Astrocyte of the spinal cord (primary cell): ENCODE measurements at regions not wholly inside any gene's neighbourhood (a gene's known extent, or its start where the extent isn't known, plus 50 kb on each side); places are given as distances from the start of the nearest gene placed in this dataset.
"Not testable (repeated sequence)": the region's sequence is repeated elsewhere in the genome, so short reads cannot be mapped to it uniquely, and the experiment has no call there.

Experiments used
- DNase-seq: peaks from one replicate; pipeline ENCODE4 v3.0.0; 2011; ENCODE audit warnings: low read depth, low spot score
- H3K4me3 ChIP-seq: 2 replicates; pipeline ENCODE4 v1.5.1; 2011; ENCODE audit warnings: low read depth, mild to moderate bottlenecking, low read length, moderate library complexity
- in situ Hi-C: cut with HindIII; loops from 2 replicates; pipeline ENCODE4 v1.10.0; 2017; ENCODE audit warnings: low sequenced_read_pairs
- TF ChIP-seq, protein P1 (sequence below): IDR thresholded peaks from 2 replicates; pipeline ENCODE4 v1.5.1; 2012; ENCODE audit warnings: low read depth, mild to moderate bottlenecking, low read length, inconsistent platforms

DNA sequence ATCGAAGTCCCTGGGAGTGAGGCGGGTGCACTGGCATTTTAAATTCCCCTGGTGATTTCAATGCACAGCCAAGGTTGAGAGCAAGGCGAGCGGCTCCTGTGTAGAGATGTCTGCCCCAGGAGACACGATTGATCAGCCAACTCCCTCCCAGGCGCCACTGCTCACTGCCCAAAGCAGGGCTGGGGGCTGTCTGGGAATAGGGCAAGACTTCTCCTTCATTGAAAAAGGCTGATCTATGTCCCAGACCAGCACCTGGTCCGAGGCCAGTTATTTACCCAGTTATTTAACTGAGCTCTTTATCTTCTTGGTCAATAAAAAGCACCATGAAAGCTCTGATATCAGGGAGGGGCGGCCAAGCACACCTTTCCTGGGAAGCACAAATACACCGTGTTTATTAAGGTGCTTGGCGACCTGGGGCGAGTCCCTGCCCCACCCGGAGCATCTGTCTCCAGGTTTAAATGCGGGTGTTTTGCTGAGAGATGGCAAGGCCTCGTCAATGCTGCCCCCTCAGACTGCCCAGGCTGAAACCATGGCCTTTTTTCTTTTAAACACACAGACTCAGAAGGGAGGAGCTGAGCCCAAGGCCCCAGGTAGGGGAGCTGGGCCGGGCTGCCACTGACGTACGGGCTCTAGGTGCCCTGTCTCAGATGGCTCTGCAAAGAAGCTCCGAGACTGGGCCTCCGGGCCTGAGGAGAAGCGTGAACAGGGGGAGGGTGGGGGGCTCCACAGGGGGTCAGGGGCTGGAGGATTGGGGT, 73.9 kb upstream of the HPCAL1 start:
- TF ChIP-seq, protein P1, sequence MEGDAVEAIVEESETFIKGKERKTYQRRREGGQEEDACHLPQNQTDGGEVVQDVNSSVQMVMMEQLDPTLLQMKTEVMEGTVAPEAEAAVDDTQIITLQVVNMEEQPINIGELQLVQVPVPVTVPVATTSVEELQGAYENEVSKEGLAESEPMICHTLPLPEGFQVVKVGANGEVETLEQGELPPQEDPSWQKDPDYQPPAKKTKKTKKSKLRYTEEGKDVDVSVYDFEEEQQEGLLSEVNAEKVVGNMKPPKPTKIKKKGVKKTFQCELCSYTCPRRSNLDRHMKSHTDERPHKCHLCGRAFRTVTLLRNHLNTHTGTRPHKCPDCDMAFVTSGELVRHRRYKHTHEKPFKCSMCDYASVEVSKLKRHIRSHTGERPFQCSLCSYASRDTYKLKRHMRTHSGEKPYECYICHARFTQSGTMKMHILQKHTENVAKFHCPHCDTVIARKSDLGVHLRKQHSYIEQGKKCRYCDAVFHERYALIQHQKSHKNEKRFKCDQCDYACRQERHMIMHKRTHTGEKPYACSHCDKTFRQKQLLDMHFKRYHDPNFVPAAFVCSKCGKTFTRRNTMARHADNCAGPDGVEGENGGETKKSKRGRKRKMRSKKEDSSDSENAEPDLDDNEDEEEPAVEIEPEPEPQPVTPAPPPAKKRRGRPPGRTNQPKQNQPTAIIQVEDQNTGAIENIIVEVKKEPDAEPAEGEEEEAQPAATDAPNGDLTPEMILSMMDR: no peak
- in situ Hi-C loops: no loop called here
- no peak for DNase-seq
- no peak overlapping the region for H3K4me3 ChIP-seq

DNA sequence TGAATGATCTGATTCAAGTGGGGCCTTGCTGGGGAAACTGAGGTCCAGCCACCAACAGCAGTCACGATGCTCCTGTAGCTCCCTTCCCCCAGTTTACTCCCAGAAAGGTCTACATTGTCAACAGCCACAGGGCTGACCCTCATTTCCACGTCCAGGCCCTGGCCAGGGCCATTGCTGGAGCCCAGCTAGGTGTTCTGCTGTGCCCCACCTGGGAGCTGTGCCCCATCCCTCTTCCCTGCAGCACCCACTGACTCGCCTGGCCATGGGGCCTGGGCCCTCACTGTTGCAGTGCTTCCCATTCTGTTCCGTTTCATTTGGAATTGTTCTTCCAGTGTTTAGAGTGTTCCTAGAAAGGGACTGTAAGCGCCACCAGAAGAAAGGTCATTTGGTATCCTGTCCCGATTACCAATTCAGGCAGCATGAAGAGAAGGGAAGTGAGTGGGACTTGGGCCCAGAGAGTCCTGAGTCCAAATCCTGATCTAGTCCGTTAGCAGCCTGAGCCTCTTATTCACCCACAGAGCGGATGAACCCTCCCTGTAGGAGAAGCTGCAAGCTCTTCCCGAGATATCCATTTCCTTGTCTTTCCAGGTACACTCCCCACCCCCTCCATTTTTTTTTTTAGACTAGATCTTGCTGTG, 73.1 kb upstream of the HPCAL1 start:
- in situ Hi-C loops: no loop called here
- TF ChIP-seq, protein P1: no peak
- H3K4me3 ChIP-seq: no peak overlapping the region
- no peak for DNase-seq

GRCh38 chr2:10230499-10230898, 72.2 kb upstream of the HPCAL1 start:
- H3K4me3 ChIP-seq: no peak overlapping the region
- TF ChIP-seq, protein P1: no peak
- no peak for DNase-seq
- in situ Hi-C loops: no loop called here

DNA sequence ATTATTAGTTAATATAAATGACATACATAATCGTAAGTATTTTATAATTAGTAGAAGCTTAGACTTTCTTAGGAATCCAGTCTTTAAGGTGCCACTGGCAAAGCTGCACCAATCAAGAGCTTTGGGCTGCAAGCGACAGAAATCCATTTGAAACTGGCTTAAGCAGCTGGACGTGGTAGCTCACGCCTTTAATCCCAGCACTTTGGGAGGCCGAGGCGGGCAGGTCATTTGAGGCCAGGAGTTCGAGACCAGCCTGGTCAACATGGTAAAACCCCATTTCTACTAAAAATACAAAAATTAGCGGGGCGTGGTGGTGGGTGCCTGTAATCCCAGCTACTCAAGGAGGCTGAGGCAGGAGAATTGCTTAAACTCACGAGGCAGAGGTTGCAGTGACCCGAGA, 71.8 kb upstream of the HPCAL1 start:
- H3K4me3 ChIP-seq, DNase-seq, in situ Hi-C loops: not testable (repeated sequence)

GRCh38 chr2:10231551-10232085, 71.1 kb upstream of the HPCAL1 start:
- DNase-seq: no peak
- in situ Hi-C loops: no loop called here
- TF ChIP-seq, protein P1: no peak
- H3K4me3 ChIP-seq: no peak overlapping the region

- DNase-seq: no peak
- TF ChIP-seq, protein P1: no peak
- in situ Hi-C loops: no loop called here
- no peak overlapping the region for H3K4me3 ChIP-seq
These were observed 70.4 kb upstream of the HPCAL1 start for GRCh38 chr2:10232096-10232815.
